H7 (cell line): ENCODE measurements at regions not wholly inside any gene's neighbourhood (a gene's known extent, or its start where the extent isn't known, plus 50 kb on each side); places are given as distances from the start of the nearest gene placed in this dataset.

Experiments used
- DNase-seq: peaks from one replicate; pipeline ENCODE4 v3.0.0; 2012
- H3K27me3 ChIP-seq: 2 replicates; pipeline ENCODE4 v1.6.0; 2011; ENCODE audit warnings: mild to moderate bottlenecking, low read length; ENCODE audit not compliant: control insufficient read depth, insufficient read depth
- H3K36me3 ChIP-seq: replicated peaks from 2 replicates; pipeline ENCODE4 v1.5.1; 2011; ENCODE audit warnings: low read length; ENCODE audit not compliant: control insufficient read depth, insufficient read depth
- H3K4me3 ChIP-seq: 2 replicates; pipeline ENCODE4 v1.5.1; 2011; ENCODE audit warnings: low read depth, mild to moderate bottlenecking, control low read depth, low read length, moderate library complexity; ENCODE audit not compliant: insufficient read depth

DNA sequence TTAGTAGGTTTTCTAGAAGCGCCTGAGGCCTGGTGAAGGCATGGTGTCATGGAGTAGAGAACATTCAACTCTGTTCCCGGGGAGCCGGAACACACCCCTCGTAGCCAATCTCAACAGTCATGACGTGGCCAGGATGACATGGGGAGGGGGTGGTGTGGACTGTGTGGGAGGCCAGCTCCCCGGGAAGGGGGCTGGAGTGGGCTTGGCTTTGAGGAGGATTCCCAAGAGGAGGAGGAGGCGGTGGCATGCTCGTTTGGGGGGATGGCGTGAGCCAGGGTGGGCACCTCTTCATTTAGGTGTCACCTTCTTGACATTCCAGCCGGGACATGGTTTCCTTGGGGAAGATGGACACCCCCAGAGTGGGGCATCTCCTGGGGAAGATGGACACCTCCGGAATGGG, 257.5 kb downstream of the SEC14L1 start:
- no peak for DNase-seq
- Histone ChIP-seq H3K4me3 (no peak overlapping the region), H3K36me3 (no peaks in the 10 kb centered on the region), H3K27me3 (no peaks in the 10 kb centered on the region)

DNA sequence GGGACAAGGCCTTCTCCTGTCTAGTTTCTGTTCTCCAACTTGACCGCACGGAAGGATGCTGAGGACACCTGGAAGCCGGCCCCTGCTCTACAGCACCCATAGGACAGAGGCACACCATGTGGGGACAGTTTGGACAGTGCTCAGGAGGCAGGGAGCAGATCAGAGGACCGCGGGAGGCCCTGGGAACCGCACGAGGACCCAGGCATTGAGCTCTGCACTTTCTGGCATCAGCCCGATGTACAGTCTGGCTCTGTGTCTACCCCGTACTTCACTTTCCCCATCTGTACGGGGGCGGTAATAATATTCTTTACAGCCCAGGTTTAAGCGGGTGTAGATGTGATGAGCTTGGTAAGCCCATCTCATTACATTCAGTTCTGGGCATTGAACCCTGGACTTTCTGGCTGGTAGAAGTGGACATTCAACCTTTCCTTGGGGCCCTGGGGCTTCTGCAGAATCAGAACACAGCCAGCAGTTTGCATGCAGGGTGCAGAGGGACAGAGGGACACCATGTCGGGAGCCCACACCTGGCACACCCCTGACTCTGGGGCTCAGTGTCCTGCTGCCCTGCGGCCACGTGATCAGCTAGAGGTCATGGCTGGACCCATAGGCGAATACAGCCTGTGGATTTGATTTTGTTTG, 258.7 kb downstream of the SEC14L1 start:
- DNase-seq = no peak
- Histone ChIP-seq H3K27me3 (no peaks in the 10 kb centered on the region), H3K4me3 (no peak overlapping the region), H3K36me3 (no peaks in the 10 kb centered on the region)

DNA sequence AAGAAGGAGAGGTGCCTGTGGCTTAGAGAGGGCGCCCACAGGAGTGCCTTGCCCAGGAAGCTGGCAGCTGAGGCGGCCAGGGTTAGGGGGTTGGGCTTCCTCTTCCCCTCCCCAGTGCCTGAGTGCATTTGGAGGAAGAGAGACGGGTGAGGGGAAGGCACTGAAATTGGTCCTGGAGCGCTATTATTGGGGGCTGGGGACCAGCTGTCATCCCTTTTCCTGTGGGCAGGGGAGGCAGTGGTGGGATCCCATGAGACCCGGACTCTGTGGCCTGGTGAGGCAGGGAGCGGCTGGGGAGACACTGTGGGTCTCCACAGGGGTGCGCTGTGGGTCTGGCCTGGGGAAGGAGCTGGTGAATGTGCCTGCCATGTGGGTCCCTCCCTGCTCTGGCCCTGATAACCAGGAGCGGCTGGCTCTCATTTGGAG, 259.7 kb downstream of the SEC14L1 start:
- H3K27me3 ChIP-seq = no peaks in the 10 kb centered on the region
- H3K4me3 ChIP-seq = no peak overlapping the region
- DNase-seq = peak; percentile 90
- H3K36me3 ChIP-seq = no peaks in the 10 kb centered on the region

DNA sequence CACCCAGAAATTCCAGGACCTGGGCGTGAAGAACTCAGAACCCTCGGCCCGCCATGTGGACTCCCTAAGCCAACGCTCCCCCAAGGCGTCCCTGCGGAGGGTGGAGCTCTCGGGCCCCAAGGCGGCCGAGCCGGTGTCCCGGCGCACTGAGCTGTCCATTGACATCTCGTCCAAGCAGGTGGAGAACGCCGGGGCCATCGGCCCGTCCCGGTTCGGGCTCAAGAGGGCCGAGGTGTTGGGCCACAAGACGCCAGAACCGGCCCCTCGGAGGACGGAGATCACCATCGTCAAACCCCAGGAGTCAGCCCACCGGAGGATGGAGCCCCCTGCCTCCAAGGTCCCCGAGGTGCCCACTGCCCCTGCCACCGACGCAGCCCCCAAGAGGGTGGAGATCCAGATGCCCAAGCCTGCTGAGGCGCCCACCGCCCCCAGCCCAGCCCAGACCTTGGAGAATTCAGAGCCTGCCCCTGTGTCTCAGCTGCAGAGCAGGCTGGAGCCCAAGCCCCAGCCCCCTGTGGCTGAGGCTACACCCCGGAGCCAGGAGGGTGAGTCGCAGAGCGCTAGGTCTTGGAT, 261.5 kb downstream of the SEC14L1 start:
- no peaks in the 10 kb centered on the region for H3K36me3 ChIP-seq
- no peak overlapping the region for H3K4me3 ChIP-seq
- no peak for DNase-seq
- H3K27me3 ChIP-seq = no peaks in the 10 kb centered on the region

DNA sequence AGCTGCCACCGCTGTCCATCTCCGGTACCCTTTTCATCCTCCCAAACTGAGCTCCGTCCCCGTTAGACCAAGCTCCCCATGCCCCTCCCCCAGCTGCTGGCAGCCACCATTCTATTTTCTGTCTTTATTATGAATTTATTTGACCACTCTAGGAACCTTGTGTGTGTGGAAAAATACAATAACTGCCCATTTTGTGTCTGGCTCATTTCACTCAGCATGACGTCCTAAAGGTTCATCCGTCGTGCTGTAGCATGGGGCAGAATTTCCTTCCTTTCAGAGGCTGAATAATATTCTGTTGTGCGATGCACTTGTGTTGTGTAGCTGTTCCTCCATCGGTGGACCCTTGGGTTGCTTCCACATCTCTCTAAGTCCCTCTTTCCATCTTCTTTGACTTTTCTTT, 263.1 kb downstream of the SEC14L1 start:
- H3K36me3 ChIP-seq = no peaks in the 10 kb centered on the region
- H3K27me3 ChIP-seq = no peaks in the 10 kb centered on the region
- no peak for DNase-seq
- no peak overlapping the region for H3K4me3 ChIP-seq

DNA sequence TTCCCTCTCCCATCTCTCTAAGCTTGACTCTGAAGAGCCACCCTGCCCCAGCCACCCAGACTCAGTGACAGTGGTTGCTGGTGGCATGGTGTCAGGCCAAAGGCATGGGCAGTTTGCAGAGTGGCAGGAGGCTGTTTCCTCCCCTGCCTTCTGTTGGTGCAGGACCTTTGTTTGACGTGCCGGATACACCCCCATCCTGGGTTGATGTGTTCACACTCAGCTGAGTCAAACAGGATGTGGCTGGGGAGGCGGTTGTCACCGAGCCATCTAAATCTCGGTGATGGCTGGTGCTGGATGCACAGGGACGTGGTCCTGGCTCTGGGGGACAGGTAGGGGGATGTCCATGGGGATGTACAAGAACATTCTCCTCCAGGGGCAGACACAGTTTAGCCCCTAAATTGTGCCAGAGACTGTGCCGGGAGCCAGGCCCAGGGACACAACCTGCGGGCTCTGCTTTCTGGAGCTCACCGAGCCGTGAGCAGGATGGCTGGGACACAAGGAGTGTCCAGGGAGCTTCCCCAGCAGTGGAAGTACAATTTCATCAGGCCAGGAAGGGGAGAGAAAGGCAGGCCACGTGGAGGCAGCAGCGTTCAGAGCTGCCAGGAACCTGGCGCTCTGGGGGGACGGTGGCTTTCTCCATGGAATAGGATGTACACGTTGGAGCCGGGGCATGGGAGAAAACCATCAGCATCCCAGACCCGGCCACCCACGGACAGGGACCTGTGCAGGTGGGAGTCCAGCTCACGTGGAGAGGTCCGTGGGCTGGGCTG, 264.2 kb downstream of the SEC14L1 start:
- no peaks in the 10 kb centered on the region for H3K36me3 ChIP-seq
- H3K4me3 ChIP-seq = no peak overlapping the region
- H3K27me3 ChIP-seq = no peaks in the 10 kb centered on the region
- no peak for DNase-seq

DNA sequence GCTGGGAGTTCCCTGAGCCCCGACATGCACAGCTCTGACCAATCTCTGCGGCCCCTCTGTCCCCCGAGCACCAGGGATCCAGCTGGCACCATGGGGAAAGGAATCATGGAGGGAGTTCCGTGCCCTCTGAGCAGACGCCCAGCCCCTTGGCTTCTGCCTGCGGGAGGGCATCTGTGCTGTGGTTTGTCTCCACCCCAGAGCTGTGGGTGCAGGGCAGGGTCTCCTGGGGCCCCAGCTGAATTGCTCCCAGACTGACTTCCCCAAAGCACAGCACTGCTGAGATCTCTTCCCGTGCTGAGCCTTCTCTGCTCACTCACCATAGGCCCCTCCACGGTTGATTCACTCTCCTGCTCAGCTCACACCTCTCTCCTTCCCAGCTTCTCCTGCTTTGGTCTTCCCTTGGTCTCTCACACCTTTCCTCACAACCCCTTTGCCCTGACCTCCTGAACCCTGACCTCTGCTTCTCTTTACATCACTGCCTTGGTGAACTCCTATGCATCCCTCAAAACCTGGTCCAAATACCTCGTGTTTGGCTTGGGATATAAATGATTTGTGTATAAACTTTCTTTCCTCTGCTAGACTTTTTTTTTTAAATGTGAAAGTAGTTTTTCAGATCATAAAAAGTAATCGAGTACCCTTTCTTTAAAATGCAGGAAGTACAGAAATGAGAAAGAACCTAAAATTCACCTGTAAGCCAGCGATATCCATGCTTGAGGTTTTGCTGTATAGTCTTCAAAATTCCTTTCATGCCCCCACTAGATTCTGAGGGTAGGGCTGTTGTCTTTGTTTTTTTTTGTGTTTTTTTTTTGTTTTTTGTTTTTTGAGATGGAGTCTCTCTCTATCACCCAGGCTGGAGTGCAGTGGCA, 265.3 kb downstream of the SEC14L1 start:
- no peaks in the 10 kb centered on the region for H3K27me3 ChIP-seq
- H3K36me3 ChIP-seq = peaks cover 1% of the 10 kb centered on the region
- no peak for DNase-seq
- H3K4me3 ChIP-seq = no peak overlapping the region

DNA sequence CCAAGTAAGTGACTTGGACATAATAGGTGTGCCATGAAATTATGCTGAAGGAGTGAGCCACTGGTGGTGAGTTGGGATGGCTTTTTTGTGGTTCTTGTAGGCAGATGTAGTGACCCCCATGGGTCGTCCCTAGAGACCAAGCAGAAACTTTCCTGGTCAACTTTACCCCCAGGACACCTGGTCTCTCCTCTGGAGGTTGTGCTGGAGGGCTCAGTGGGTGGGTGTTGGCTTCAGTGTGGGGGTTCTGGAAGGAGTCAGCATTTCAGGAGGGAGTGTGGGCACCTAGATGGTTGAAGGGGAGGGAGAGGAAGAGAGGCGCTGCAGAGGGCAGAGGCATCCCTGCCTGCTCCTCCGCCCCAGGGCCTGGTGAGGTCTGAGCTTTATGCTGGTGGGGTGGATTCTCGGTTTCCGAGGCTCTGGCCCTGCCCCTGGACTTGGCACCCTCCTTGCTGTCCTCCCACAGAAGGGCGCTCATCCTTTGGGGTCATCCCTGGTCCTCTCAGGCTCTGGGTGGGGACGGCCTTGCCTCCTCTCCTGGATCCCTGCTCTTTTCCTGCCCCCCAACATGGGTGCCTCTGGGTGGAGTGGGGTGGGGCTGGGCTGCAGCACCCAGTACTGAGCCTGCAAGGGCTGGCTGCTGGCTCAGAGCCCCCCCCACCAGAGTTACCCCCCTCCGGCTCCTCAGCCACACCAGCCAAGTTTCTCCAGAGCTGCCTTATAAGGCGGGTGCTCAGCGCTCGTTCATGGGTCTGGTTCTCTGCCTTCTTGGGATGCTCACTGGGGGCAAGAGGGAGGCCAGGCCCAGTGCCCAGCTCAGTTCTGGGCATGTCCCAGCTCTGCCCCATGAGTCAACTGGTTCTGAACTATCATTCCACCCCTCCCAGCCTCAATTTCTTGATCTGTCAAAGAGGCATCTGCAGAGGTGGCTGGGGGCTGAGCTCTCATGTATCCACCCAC, 266.8 kb downstream of the SEC14L1 start:
- Histone ChIP-seq H3K4me3 (no peak overlapping the region), H3K27me3 (no peaks in the 10 kb centered on the region), H3K36me3 (peaks cover 1% of the 10 kb centered on the region)
- DNase-seq = no peak

DNA sequence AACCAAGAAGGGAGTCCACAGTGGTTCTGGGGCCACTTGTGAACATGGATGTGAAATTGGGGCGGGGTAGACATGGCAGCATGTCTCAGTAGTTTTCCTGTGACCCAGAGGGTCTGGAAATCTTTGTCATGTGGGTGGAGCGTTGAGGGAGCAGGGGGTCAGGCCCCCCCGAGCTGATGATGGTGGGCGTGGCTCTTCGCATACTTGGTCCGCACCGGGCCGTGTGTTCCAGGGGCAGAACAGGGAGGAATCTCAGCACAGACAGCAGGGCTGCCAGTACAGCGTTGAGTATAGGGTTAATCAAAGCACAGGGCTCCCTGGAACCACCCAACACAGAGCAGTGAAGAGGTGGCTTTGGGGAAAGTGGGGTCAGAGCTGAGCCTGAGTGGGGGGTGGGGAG, 267.5 kb downstream of the SEC14L1 start:
- no peak overlapping the region for H3K4me3 ChIP-seq
- peaks cover 1% of the 10 kb centered on the region for H3K36me3 ChIP-seq
- no peak for DNase-seq
- H3K27me3 ChIP-seq = no peaks in the 10 kb centered on the region

DNA sequence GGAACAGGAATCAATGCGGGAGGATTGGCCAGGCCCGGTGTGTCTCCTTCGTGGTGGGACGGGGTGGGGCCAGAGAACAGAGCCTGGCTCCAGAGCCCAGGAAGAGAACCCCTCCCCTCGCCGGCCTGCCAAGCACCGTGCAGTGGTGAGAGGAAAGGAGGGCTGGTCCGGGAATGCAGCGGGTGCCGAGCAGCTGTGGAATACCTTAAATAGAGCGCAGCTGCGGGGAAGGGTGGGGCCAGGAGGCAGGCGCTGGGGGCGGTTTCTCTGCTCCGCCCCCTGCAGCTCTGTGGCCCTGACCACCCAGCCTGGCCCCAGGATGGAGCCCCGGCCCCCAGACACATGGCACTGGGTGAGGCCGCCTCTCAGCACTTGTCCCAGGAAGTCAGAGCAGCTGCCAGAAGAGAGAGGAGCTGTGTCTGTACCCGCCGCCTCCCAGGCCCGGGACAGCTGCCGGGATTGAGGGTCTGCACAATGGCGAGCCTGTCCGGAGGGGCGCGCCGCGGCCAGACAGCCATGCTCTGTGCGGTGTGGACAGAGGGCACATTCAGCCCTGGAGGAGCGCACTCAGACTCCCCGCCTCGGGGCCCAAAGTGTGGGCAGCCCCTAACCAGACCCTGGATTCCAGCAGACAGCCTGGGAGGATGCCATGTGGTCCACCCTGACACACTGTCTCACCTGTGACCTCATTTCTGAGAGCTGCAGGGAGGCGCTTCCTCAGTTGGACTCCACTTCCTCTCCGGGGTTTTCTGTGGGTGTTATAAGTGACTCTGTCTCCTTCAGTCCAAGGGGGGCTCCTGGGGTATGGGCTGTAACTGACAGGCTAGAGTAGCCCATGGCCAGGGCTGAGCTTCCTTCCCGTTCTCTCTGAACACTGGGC, 268.8 kb downstream of the SEC14L1 start:
- H3K36me3 ChIP-seq = peaks cover 1% of the 10 kb centered on the region
- H3K4me3 ChIP-seq = no peak overlapping the region

DNA sequence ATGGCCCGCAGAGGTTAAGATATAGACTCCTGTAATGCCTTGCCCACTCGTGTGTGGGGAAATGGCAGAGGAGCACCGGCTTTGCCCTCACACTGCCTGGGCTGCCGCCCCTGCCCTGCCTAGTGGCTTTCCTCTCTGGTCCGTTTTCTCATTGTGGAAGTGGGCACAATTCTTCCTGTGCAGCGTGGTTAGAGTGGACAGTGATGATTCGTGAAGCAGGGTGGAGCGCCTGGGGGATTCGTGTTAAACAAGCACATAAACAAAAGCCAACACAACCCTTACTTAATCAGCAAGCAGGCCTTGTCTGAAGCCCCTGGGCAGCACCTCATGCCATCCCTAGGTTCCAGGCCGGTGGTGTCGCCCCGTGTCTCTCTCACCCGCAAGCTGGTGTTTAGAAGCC, 269.7 kb downstream of the SEC14L1 start:
- DNase-seq = no peak

More for the DNA sequence above, 268.8 kb downstream of the SEC14L1 start:
- DNase-seq = peak; percentile 92
- H3K27me3 ChIP-seq = no peaks in the 10 kb centered on the region

DNA sequence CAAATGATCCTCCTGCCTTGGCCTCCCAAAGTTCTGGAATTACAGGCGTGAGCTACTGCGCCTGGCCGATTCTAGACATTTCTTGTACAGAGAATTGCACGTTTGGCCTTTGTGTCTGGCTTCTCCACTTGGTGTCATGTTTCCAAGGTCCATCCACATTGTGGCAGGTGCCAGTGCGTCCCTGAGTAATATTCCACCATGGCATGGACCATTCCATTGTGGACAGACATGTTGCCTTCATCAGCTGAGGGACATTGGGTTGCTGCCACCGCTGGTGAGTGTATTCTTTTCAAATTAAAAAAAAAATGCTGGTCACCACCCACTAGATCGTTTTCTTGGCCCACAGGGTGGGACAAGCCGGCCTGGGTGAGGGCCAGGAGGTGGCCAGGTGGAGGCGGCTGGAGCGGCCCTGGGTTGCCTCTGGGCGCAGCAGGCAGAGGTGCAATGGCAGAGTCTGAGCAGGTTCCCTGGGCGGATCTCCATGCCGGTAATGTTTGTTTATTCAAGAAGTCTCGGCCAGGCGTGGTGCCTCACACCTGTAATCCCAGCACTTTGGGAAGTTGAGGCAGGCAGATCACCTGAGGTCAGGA, 274.1 kb downstream of the SEC14L1 start:
- no peak overlapping the region for H3K4me3 ChIP-seq
- H3K27me3 ChIP-seq = no peaks in the 10 kb centered on the region
- no peak for DNase-seq
- H3K36me3 ChIP-seq = peaks cover 1% of the 10 kb centered on the region

More for the DNA sequence above, 269.7 kb downstream of the SEC14L1 start:
- Histone ChIP-seq H3K4me3 (no peak overlapping the region), H3K27me3 (no peaks in the 10 kb centered on the region), H3K36me3 (peaks cover 1% of the 10 kb centered on the region)
